OCI-LY1 (cell line): ENCODE measurements at regions not wholly inside any gene's neighbourhood (a gene's known extent, or its start where the extent isn't known, plus 50 kb on each side); places are given as distances from the start of the nearest gene placed in this dataset.

ENCODE experiments used
- H2AFZ ChIP-seq: fragments of 200-600 bp; sonication (generic), shearing (Covaris generic); 2 replicates; pipeline ENCODE4 v1.6.0; 2014; ENCODE audit warnings: antibody characterized with exemption, mild to moderate bottlenecking, low read length
- H3F3A ChIP-seq: fragments of 200-600 bp; sonication (generic), shearing (Covaris generic); 2 replicates; pipeline ENCODE4 v1.6.0; 2014; ENCODE audit warnings: mild to moderate bottlenecking, antibody characterized with exemption, low read length, moderate library complexity; ENCODE audit not compliant: insufficient read depth
- H3K27ac ChIP-seq: fragments of 200-600 bp; sonication (generic); 2 replicates; pipeline ENCODE4 v1.5.1; 2014; ENCODE audit warnings: low read length, mixed run types, mild to moderate bottlenecking, low read depth; ENCODE audit not compliant: poor library complexity, severe bottlenecking
- H3K27me3 ChIP-seq: fragments of 200-600 bp; sonication (generic); 2 replicates; pipeline ENCODE4 v1.6.0; 2014; ENCODE audit warnings: antibody characterized with exemption, mild to moderate bottlenecking, low read length, moderate library complexity; ENCODE audit not compliant: insufficient read depth
- H3K36me3 ChIP-seq: fragments of 200-600 bp; sonication (generic); 2 replicates; pipeline ENCODE4 v1.6.1; 2014; ENCODE audit warnings: mild to moderate bottlenecking, antibody characterized with exemption, low read length, moderate library complexity, mixed read lengths; ENCODE audit not compliant: insufficient read depth
- H3K4me1 ChIP-seq: fragments of 200-600 bp; sonication (generic); 2 replicates; pipeline ENCODE4 v1.5.1; 2014; ENCODE audit warnings: mild to moderate bottlenecking, low read length, moderate library complexity; ENCODE audit not compliant: insufficient read depth, severe bottlenecking
- H3K4me2 ChIP-seq: fragments of 200-600 bp; sonication (generic), shearing (Covaris generic); 2 replicates; pipeline ENCODE4 v1.6.1; 2014; ENCODE audit warnings: low read length
- H3K4me3 ChIP-seq: fragments of 200-600 bp; sonication (generic); 2 replicates; pipeline ENCODE4 v1.5.1; 2014; ENCODE audit warnings: low read length, low read depth, mild to moderate bottlenecking, mixed read lengths; ENCODE audit not compliant: poor library complexity, severe bottlenecking
- H3K79me2 ChIP-seq: fragments of 200-600 bp; shearing (Covaris generic); 2 replicates; pipeline ENCODE4 v1.6.1; 2016; ENCODE audit warnings: mixed run types, low read length, mixed read lengths; ENCODE audit not compliant: insufficient read depth
- H3K9ac ChIP-seq: fragments of 200-600 bp; sonication (generic), shearing (Covaris generic); 2 replicates; pipeline ENCODE4 v1.6.1; 2014; ENCODE audit warnings: mild to moderate bottlenecking, low read length, mixed read lengths
- H3K9me2 ChIP-seq: fragments of 200-600 bp; sonication (generic), shearing (Covaris generic); 2 replicates; pipeline ENCODE4 v1.6.1; 2014; ENCODE audit warnings: low read depth, mild to moderate bottlenecking, low read length, mixed read lengths
- H3K9me3 ChIP-seq: fragments of 200-600 bp; shearing (Covaris generic); 2 replicates; pipeline ENCODE4 v1.6.1; 2014; ENCODE audit warnings: low read length, mixed read lengths
- H4K20me1 ChIP-seq: fragments of 200-600 bp; sonication (generic), shearing (Covaris generic); 2 replicates; pipeline ENCODE4 v1.6.0; 2016; ENCODE audit warnings: mild to moderate bottlenecking, low read length; ENCODE audit not compliant: insufficient read depth
- CTCF ChIP-seq: fragments of 200-600 bp; sonication (generic), shearing (Covaris generic); IDR thresholded peaks from 2 replicates; pipeline ENCODE4 v1.5.1; 2017; ENCODE audit warnings: mild to moderate bottlenecking, antibody characterized with exemption, low read length, moderate library complexity, mixed read lengths
- EZH2 ChIP-seq: fragments of 200-600 bp; sonication (generic), shearing (Covaris generic); IDR thresholded peaks from 2 replicates; pipeline ENCODE4 v1.8.0; 2017; ENCODE audit warnings: borderline replicate concordance, mixed run types, mild to moderate bottlenecking, antibody characterized with exemption, low read length, moderate library complexity, mixed read lengths

GRCh38 chr5:56330167-56330566 is 97.0 kb upstream of the ANKRD55 start:
- no peaks in the 10 kb centered on the region for H3K79me2 ChIP-seq
- H3K27ac ChIP-seq, result no peak overlapping the region
- peaks cover 12% of the 10 kb centered on the region for H3K4me1 ChIP-seq
- TF ChIP-seq EZH2 (no peak), CTCF (no peak)
- no peaks in the 10 kb centered on the region for H3K27me3 ChIP-seq
- H3K4me2 ChIP-seq, result no peak overlapping the region
- H3K9ac ChIP-seq, result no peak overlapping the region
- no peaks in the 10 kb centered on the region for H3F3A ChIP-seq
- no peaks in the 10 kb centered on the region; the same call in 1 of the 2 replicates for H3K36me3 ChIP-seq
- H3K4me3 ChIP-seq, result no peak overlapping the region
- H3K9me3 ChIP-seq, result peaks cover 4% of the 10 kb centered on the region; the same call in 1 of the 2 replicates
- H2AFZ ChIP-seq, result no peak overlapping the region
- H4K20me1 ChIP-seq, result no peaks in the 10 kb centered on the region
- no peaks in the 10 kb centered on the region for H3K9me2 ChIP-seq

- H3K9me2 ChIP-seq, result no peaks in the 10 kb centered on the region
- H3K9me3 ChIP-seq, result no peaks in the 10 kb centered on the region
- no peaks in the 10 kb centered on the region for H3K79me2 ChIP-seq
- no peaks in the 10 kb centered on the region for H4K20me1 ChIP-seq
- no peak for TF ChIP-seq EZH2
- TF ChIP-seq CTCF, result no peak
- H3K4me2 ChIP-seq, result no peak overlapping the region
- no peak overlapping the region for H3K27ac ChIP-seq
- no peak overlapping the region for H3K9ac ChIP-seq
- H3K27me3 ChIP-seq, result no peaks in the 10 kb centered on the region
- peaks cover 12% of the 10 kb centered on the region for H3K4me1 ChIP-seq
- H3K36me3 ChIP-seq, result no peaks in the 10 kb centered on the region; the same call in 1 of the 2 replicates
- H3K4me3 ChIP-seq, result no peak overlapping the region
- H3F3A ChIP-seq, result no peaks in the 10 kb centered on the region
- no peak overlapping the region for H2AFZ ChIP-seq
These were observed 96.5 kb upstream of the ANKRD55 start for GRCh38 chr5:56329652-56330051.

- no peaks in the 10 kb centered on the region; the same call in 1 of the 2 replicates for H3K36me3 ChIP-seq
- no peaks in the 10 kb centered on the region for H3K27me3 ChIP-seq
- no peaks in the 10 kb centered on the region for H3K9me2 ChIP-seq
- no peak overlapping the region for H3K4me2 ChIP-seq
- H3K4me1 ChIP-seq, result peaks cover 12% of the 10 kb centered on the region
- no peaks in the 10 kb centered on the region for H3K79me2 ChIP-seq
- H3K9me3 ChIP-seq, result no peaks in the 10 kb centered on the region
- no peak overlapping the region for H3K27ac ChIP-seq
- H2AFZ ChIP-seq, result no peak overlapping the region
- H3F3A ChIP-seq, result no peaks in the 10 kb centered on the region
- no peaks in the 10 kb centered on the region for H4K20me1 ChIP-seq
- H3K9ac ChIP-seq, result no peak overlapping the region
- TF ChIP-seq CTCF (no peak), EZH2 (no peak)
- H3K4me3 ChIP-seq, result no peak overlapping the region
These were observed 95.8 kb upstream of the ANKRD55 start for GRCh38 chr5:56328753-56329560.
